Vagina (tissue), 2 donors: ENCODE measurements at regions not wholly inside any gene's neighbourhood (a gene's known extent, or its start where the extent isn't known, plus 50 kb on each side); places are given as distances from the start of the nearest gene placed in this dataset.

ENCODE experiments used
- DNase-seq, 2 donors: peaks; one replicate each; pipeline ENCODE4 v3.0.0-alpha.2; 2017; ENCODE audit errors: extremely low spot score in 2 of 2
- H3K27ac ChIP-seq: fragments of 200-600 bp; sonication (generic); one replicate; pipeline ENCODE4 v1.5.1; 2019
- H3K27me3 ChIP-seq: fragments of 200-600 bp; sonication (generic); one replicate; pipeline ENCODE4 v1.5.1; 2019
- H3K36me3 ChIP-seq, 2 donors: fragments of 200-600 bp; sonication (generic); one replicate each; pipeline ENCODE4 v1.5.1; 2017 to 2019
- H3K4me1 ChIP-seq: fragments of 200-600 bp; sonication (generic); one replicate; pipeline ENCODE4 v1.5.1; 2019
- H3K4me3 ChIP-seq, 2 donors: fragments of 200-600 bp; sonication (generic); 1 replicate in 1 of 2; 2 replicates in 1 of 2; pipeline ENCODE4 v1.5.1; 2016 to 2019
- H3K9me3 ChIP-seq: fragments of 200-600 bp; sonication (generic); one replicate; pipeline ENCODE4 v1.5.1; 2019
- CTCF ChIP-seq, 3 experiments: fragments of 450-650 bp in 2 of 3; fragments of 200-600 bp in 1 of 3; sonication (generic) in 1 of 3; IDR thresholded peaks; one replicate each; pipeline ENCODE4 v1.5.1; 2017 to 2019; ENCODE audit warnings: antibody characterized with exemption in 3 of 3, mild to moderate bottlenecking in 2 of 3, moderate library complexity in 2 of 3
- POLR2A ChIP-seq, 2 donors: fragments of 450-650 bp; IDR thresholded peaks; one replicate each; pipeline ENCODE4 v1.6.1; 2017; ENCODE audit warnings: antibody characterized with exemption in 2 of 2, mild to moderate bottlenecking in 2 of 2, moderate library complexity in 2 of 2
- POLR2AphosphoS5 ChIP-seq, 2 donors: sonication (generic); formaldehyde crosslinking; IDR thresholded peaks; one replicate each; pipeline ENCODE4 v1.9.0; 2017; ENCODE audit warnings: antibody characterized with exemption in 2 of 2, mild to moderate bottlenecking in 2 of 2, low read depth in 1 of 2; ENCODE audit not compliant: insufficient read depth in 1 of 2
- intact Hi-C: fragments of 100-400 bp; cut with DNase I; formaldehyde crosslinking; loops from one replicate; pipeline ENCODE4 v1.15.1; 2023

- H3K27ac ChIP-seq: no peak overlapping the region
- H3K4me1 ChIP-seq: peaks cover 35% of the 10 kb centered on the region
- TF ChIP-seq POLR2AphosphoS5 (IDR thresholded peaks at IDR 0.05; ENCODE audit: insufficient read depth in 1 of 2, low read depth in 1 of 2): no peak
- no peaks in the 10 kb centered on the region for H3K36me3 ChIP-seq
- H3K27me3 ChIP-seq: no peaks in the 10 kb centered on the region
- DNase-seq: no peak
- H3K9me3 ChIP-seq: no peaks in the 10 kb centered on the region
- intact Hi-C loops: no loop called here
- no peak overlapping the region for H3K4me3 ChIP-seq
Observed at GRCh38 chr5:56412601-56413379, 179.7 kb upstream of the ANKRD55 start.

GRCh38 chr5:56410696-56411095 lies 177.6 kb upstream of the ANKRD55 start:
- Histone ChIP-seq H3K27me3 (no peaks in the 10 kb centered on the region), H3K9me3 (no peaks in the 10 kb centered on the region), H3K4me3 (no peak overlapping the region), H3K27ac (no peak overlapping the region), H3K36me3 (no peaks in the 10 kb centered on the region), H3K4me1 (peaks cover 35% of the 10 kb centered on the region)
- no peak for DNase-seq
- no peak for TF ChIP-seq POLR2A (IDR thresholded peaks at IDR 0.05)
- no peak for TF ChIP-seq CTCF (IDR thresholded peaks at IDR 0.05)
- TF ChIP-seq POLR2AphosphoS5 (IDR thresholded peaks at IDR 0.05; ENCODE audit: insufficient read depth in 1 of 2, low read depth in 1 of 2): no peak
- intact Hi-C loops: no loop called here

GRCh38 chr5:56409331-56410190 lies 176.4 kb upstream of the ANKRD55 start:
- intact Hi-C loops: no loop called here
- DNase-seq: no peak
- TF ChIP-seq POLR2A (IDR thresholded peaks at IDR 0.05) (no peak), POLR2AphosphoS5 (IDR thresholded peaks at IDR 0.05; ENCODE audit: insufficient read depth in 1 of 2, low read depth in 1 of 2) (peak in 1 of 2 donors; percentile 22)
- H3K36me3 ChIP-seq: no peaks in the 10 kb centered on the region
- H3K9me3 ChIP-seq: no peaks in the 10 kb centered on the region
- no peak overlapping the region for H3K27ac ChIP-seq
- H3K4me1 ChIP-seq: peaks cover 28% of the 10 kb centered on the region
- H3K27me3 ChIP-seq: no peaks in the 10 kb centered on the region
- H3K4me3 ChIP-seq: no peak overlapping the region

GRCh38 chr5:56406838-56407237 lies 173.7 kb upstream of the ANKRD55 start:
- Histone ChIP-seq H3K4me3 (no peak overlapping the region), H3K4me1 (peaks cover 16% of the 10 kb centered on the region), H3K36me3 (no peaks in the 10 kb centered on the region), H3K27me3 (no peaks in the 10 kb centered on the region), H3K9me3 (no peaks in the 10 kb centered on the region), H3K27ac (no peak overlapping the region)
- intact Hi-C loops: no loop called here
- no peak for DNase-seq
- no peak for TF ChIP-seq POLR2A (IDR thresholded peaks at IDR 0.05)
- TF ChIP-seq CTCF (IDR thresholded peaks at IDR 0.05): no peak
- TF ChIP-seq POLR2AphosphoS5 (IDR thresholded peaks at IDR 0.05; ENCODE audit: insufficient read depth in 1 of 2, low read depth in 1 of 2): no peak

- Histone ChIP-seq H3K4me1 (peaks cover 16% of the 10 kb centered on the region), H3K27me3 (no peaks in the 10 kb centered on the region), H3K36me3 (no peaks in the 10 kb centered on the region), H3K4me3 (no peak overlapping the region), H3K9me3 (no peaks in the 10 kb centered on the region), H3K27ac (no peak overlapping the region)
- intact Hi-C loops: no loop called here
- DNase-seq: no peak
- TF ChIP-seq CTCF (IDR thresholded peaks at IDR 0.05) (no peak), POLR2A (IDR thresholded peaks at IDR 0.05) (no peak)
Observed at GRCh38 chr5:56406221-56406620, 173.1 kb upstream of the ANKRD55 start.
